ENCODE measurements at regions not wholly inside any gene's neighbourhood (a gene's known extent, or its start where the extent isn't known, plus 50 kb on each side); places are given as distances from the start of the nearest gene placed in this dataset.

DNA sequence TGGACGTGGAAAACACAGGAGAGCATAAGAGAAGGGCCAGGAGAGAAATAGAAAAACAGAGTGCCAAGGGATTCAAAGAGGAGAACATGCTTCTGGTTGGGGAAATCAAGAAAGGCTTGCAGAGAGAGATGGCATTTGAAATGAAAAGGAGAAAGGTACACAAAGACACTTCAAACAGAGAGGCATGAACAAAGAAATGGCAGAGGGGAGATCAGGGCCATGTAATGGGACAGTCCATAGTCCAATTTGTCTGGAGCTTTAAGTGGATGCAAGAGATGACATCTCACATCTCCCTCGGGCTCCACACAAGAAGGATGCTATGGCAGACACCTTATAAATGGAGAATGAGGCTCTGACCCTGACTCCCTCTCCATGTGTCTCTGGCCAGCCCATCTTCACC, 331.1 kb downstream of the MLLT3 start:
- Histone ChIP-seq H3K4me3 (ENCODE audit: low read length in 2 of 2) (no peak overlapping the region), H3K27me3 (ENCODE audit: control insufficient read depth in 1 of 2, insufficient read depth in 2 of 2, low read length in 2 of 2) (no peaks in the 10 kb centered on the region), H3K9me3 (ENCODE audit: control insufficient read depth in 2 of 2, low read length in 2 of 2) (peaks cover 2 to 3% of the 10 kb centered on the region in 2 donors), H3K9ac (ENCODE audit: low read length in 2 of 2) (no peak overlapping the region), H3K4me1 (ENCODE audit: control insufficient read depth, insufficient read depth, low read length) (no peaks in the 10 kb centered on the region), H3K27ac (ENCODE audit: low read length) (no peak overlapping the region), H3K36me3 (ENCODE audit: control insufficient read depth in 2 of 2, insufficient read depth in 2 of 2, low read length in 2 of 2) (no peaks in the 10 kb centered on the region)

DNA sequence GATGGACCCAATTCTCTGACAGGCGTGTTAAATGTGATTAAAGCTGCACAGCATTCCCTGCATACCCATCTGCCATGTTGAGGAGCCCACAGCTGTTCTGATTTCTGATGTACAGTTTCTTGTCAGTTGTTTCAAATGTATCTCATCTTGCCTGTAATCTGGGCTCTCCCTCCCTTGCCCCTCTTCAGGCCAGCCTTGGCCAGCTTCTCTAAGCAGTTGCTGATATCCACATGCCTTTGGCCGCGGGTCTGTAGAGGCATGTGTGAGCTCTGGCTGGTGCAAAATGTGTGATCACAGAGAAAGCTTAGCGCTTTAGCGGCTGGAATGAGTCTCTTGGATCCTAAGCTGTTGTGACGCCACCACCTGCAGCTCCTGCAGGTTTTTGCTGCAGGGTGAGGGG, 332.0 kb downstream of the MLLT3 start:
- Histone ChIP-seq H3K9me3 (ENCODE audit: control insufficient read depth in 2 of 2, low read length in 2 of 2) (peaks cover 2 to 6% of the 10 kb centered on the region in 2 donors), H3K36me3 (ENCODE audit: control insufficient read depth in 2 of 2, insufficient read depth in 2 of 2, low read length in 2 of 2) (no peaks in the 10 kb centered on the region), H3K4me1 (ENCODE audit: control insufficient read depth, insufficient read depth, low read length) (no peaks in the 10 kb centered on the region), H3K27me3 (ENCODE audit: control insufficient read depth in 1 of 2, insufficient read depth in 2 of 2, low read length in 2 of 2) (no peaks in the 10 kb centered on the region), H3K9ac (ENCODE audit: low read length in 2 of 2) (no peak overlapping the region), H3K27ac (ENCODE audit: low read length) (no peak overlapping the region), H3K4me3 (ENCODE audit: low read length in 2 of 2) (no peak overlapping the region)

DNA sequence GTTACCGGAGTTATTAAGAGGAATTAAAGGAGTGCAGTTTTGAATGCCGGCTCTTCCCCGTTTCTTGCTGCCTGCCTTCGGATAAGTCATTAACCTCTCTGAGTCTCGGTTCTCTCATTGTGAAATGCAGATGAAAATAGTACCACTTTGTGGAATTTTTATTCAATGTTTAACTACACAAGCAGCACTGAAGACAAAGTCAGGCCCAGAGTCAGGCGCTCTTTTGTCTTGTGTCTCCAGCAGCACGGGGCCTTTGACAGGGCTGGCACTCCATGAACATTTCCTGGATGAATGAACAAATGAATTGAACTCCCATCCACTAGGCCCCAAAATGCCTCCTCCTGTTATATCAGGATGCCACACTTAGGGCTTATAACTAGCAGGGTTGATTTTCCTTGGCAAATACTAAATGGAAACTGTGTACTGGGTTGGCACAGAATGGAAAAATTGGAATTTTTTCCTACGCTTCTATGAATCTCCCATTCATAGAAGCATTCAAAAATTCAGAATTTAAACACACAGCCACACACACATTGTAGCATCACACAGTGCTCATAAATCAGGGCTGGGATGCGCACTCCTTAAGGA, 332.8 kb downstream of the MLLT3 start:
- Histone ChIP-seq H3K4me3 (ENCODE audit: low read length in 2 of 2) (no peak overlapping the region), H3K9me3 (ENCODE audit: control insufficient read depth in 2 of 2, low read length in 2 of 2) (peaks cover 2 to 6% of the 10 kb centered on the region in 2 donors), H3K9ac (ENCODE audit: low read length in 2 of 2) (no peak overlapping the region), H3K36me3 (ENCODE audit: control insufficient read depth in 2 of 2, insufficient read depth in 2 of 2, low read length in 2 of 2) (no peaks in the 10 kb centered on the region), H3K4me1 (ENCODE audit: control insufficient read depth, insufficient read depth, low read length) (no peaks in the 10 kb centered on the region), H3K27me3 (ENCODE audit: control insufficient read depth in 1 of 2, insufficient read depth in 2 of 2, low read length in 2 of 2) (no peaks in the 10 kb centered on the region), H3K27ac (ENCODE audit: low read length) (no peak overlapping the region)

DNA sequence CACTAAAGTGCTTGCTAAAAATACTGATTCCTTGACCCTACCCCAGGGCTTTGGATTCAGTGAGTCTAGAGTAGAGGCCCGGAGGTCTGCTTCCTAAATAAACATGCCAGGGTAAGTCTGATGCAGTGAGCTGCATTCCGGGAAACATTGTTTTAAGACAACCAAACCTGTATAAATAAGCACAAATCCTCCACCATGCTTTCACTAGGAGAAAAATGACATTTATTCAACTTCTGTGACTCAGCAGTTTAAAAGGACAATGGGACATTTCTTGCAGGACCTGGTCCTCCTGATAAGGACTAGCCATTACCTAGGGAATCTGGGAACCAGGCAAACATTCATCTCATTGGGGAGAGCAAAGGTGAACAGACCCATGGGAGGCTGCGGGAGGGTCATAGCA, 335.3 kb downstream of the MLLT3 start:
- Histone ChIP-seq H3K9ac (ENCODE audit: low read length in 2 of 2) (no peak overlapping the region), H3K9me3 (ENCODE audit: control insufficient read depth in 2 of 2, low read length in 2 of 2) (peaks cover 2 to 6% of the 10 kb centered on the region in 2 donors), H3K27ac (ENCODE audit: low read length) (no peak overlapping the region), H3K4me3 (ENCODE audit: low read length in 2 of 2) (no peak overlapping the region), H3K27me3 (ENCODE audit: control insufficient read depth in 1 of 2, insufficient read depth in 2 of 2, low read length in 2 of 2) (no peaks in the 10 kb centered on the region), H3K4me1 (ENCODE audit: control insufficient read depth, insufficient read depth, low read length) (no peaks in the 10 kb centered on the region), H3K36me3 (ENCODE audit: control insufficient read depth in 2 of 2, insufficient read depth in 2 of 2, low read length in 2 of 2) (no peaks in the 10 kb centered on the region)

DNA sequence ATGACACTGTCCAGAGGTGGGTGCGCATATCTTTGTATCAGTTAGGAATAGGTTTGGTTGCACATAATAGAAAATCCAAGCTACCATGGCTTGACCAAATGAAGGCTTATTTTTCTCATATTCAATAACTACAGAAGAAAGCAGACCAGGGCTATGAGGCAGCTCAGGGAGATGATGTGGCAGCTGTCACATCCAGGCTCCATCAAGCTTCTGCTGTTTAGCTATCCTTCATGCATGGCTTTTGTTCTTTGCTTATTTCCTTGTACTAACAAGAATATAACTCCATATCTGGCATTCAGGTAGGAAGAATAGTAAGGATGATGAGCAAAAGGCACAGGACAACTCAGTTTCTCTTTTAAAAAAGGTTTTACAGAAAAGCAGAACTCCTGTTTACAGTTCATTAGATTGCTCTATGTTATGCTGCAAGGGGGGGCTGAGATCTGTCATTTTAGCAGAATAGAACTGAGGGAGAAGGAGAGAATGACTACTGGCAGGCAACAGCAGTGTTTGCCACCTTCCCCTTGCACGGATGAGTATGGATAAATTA, 336.1 kb downstream of the MLLT3 start:
- H3K27me3 ChIP-seq (ENCODE audit: control insufficient read depth in 1 of 2, insufficient read depth in 2 of 2, low read length in 2 of 2), result no peaks in the 10 kb centered on the region
- no peak overlapping the region for H3K4me3 ChIP-seq (ENCODE audit: low read length in 2 of 2)
- H3K9me3 ChIP-seq (ENCODE audit: control insufficient read depth in 2 of 2, low read length in 2 of 2), result peaks cover 2 to 6% of the 10 kb centered on the region in 2 donors
- H3K27ac ChIP-seq (ENCODE audit: low read length), result no peak overlapping the region
- H3K36me3 ChIP-seq (ENCODE audit: control insufficient read depth in 2 of 2, insufficient read depth in 2 of 2, low read length in 2 of 2), result no peaks in the 10 kb centered on the region
- no peaks in the 10 kb centered on the region for H3K4me1 ChIP-seq (ENCODE audit: control insufficient read depth, insufficient read depth, low read length)
- H3K9ac ChIP-seq (ENCODE audit: low read length in 2 of 2), result no peak overlapping the region

DNA sequence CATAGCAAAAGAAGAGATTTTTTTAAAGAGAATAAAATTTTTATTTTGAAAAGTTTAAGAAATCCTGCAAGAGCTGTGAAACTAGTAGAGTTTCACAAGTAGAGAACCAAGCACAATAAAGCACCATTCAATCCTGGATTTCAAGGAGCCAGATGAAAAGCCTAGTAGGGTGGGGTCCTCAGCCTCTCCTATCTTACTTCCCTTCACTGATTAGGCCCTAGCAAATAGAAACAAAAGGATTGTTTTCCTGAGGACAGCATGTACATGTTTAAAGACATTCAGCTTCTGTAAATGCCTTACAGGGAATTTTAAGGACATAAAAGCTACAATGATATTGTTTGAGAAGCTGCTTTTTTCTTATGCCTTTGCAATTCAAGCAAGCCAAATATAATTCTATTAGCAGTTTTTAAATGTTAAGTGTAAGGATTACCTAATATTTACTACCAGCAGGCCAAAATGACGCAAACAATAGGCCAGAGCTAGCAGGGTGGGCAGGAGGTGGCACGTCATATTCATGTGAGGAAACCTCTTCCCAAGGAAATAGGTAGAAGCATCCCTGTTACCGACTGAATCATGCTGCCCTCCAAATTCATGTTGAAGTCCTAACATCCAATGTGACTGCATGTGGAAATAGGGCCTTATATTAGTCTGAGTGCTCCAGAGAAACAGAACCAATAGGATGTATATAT, 337.6 kb downstream of the MLLT3 start:
- Histone ChIP-seq H3K36me3 (ENCODE audit: control insufficient read depth in 2 of 2, insufficient read depth in 2 of 2, low read length in 2 of 2) (no peaks in the 10 kb centered on the region), H3K4me1 (ENCODE audit: control insufficient read depth, insufficient read depth, low read length) (no peaks in the 10 kb centered on the region), H3K27me3 (ENCODE audit: control insufficient read depth in 1 of 2, insufficient read depth in 2 of 2, low read length in 2 of 2) (no peaks in the 10 kb centered on the region), H3K27ac (ENCODE audit: low read length) (no peak overlapping the region), H3K9ac (ENCODE audit: low read length in 2 of 2) (no peak overlapping the region), H3K4me3 (ENCODE audit: low read length in 2 of 2) (no peak overlapping the region), H3K9me3 (ENCODE audit: control insufficient read depth in 2 of 2, low read length in 2 of 2) (peaks cover 2 to 6% of the 10 kb centered on the region in 2 donors)

DNA sequence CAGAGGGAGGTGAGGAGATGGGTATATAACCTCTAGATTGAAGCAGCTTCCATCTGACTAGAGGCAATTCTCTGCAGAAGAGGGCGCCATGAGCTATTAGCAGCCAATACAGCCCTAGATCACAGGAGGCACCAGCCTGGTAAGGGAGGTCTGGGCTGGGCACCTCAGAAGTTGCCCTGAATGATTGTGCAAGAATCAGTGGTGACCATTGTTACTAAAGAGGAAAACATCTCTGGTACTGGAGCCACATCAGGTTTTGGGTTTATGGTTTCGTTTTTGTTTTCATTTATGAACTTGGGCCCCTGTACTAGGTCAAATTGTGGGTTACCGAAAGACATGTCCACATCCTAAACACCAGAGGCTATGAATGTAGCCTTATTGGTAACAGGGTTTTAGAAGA, 342.0 kb downstream of the MLLT3 start:
- Histone ChIP-seq H3K27ac (ENCODE audit: low read length) (no peak overlapping the region), H3K4me1 (ENCODE audit: control insufficient read depth, insufficient read depth, low read length) (no peaks in the 10 kb centered on the region), H3K4me3 (ENCODE audit: low read length in 2 of 2) (no peak overlapping the region), H3K9ac (ENCODE audit: low read length in 2 of 2) (no peak overlapping the region), H3K36me3 (ENCODE audit: control insufficient read depth in 2 of 2, insufficient read depth in 2 of 2, low read length in 2 of 2) (no peaks in the 10 kb centered on the region), H3K9me3 (ENCODE audit: control insufficient read depth in 2 of 2, low read length in 2 of 2) (no peaks in the 10 kb centered on the region), H3K27me3 (ENCODE audit: control insufficient read depth in 1 of 2, insufficient read depth in 2 of 2, low read length in 2 of 2) (no peaks in the 10 kb centered on the region)

DNA sequence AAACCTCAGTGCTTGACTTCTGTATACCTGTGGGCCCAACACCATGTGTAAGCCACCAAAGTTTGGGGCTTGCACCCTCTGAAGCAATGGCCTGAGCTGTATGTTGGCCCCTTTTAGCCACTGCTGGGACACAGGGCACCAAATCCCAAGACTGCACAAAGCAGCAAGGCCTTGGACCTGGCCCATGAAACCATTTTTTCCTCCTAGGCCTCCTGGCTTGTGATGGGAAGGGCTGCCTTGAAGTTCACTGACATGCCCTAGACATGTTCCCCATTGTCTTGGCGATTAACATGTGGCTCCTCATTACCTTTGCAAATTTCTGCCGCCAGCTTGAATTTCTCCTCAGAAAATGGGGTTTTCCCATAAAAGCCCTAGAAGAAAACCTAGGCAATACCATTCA, 345.5 kb downstream of the MLLT3 start:
- Histone ChIP-seq H3K4me3 (ENCODE audit: low read length in 2 of 2) (no peak overlapping the region), H3K9me3 (ENCODE audit: control insufficient read depth in 2 of 2, low read length in 2 of 2) (peaks cover 0 to 3% of the 10 kb centered on the region in 2 donors), H3K27me3 (ENCODE audit: control insufficient read depth in 1 of 2, insufficient read depth in 2 of 2, low read length in 2 of 2) (no peaks in the 10 kb centered on the region), H3K9ac (ENCODE audit: low read length in 2 of 2) (no peak overlapping the region), H3K36me3 (ENCODE audit: control insufficient read depth in 2 of 2, insufficient read depth in 2 of 2, low read length in 2 of 2) (no peaks in the 10 kb centered on the region), H3K4me1 (ENCODE audit: control insufficient read depth, insufficient read depth, low read length) (no peaks in the 10 kb centered on the region), H3K27ac (ENCODE audit: low read length) (no peak overlapping the region)

DNA sequence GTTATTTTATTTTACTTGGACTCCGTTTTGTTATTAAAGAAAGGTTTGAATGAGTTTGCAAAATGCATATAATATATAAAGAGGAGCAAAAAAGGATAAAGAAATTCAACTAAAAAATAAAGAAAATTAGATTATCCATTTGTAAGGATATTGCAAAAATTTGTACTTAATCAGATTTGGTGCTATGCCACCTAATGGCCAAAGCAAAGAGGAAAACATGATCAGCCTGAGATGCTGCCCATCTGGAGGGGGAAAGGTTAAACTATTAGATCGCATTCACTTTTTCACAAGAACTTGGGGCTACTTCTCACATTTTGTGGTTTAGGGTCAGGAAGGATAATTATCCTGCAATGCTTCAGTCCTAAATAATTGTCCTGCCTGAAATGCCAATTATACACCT, 350.6 kb downstream of the MLLT3 start:
- Histone ChIP-seq H3K27ac (ENCODE audit: low read length) (no peak overlapping the region), H3K9ac (ENCODE audit: low read length in 2 of 2) (no peak overlapping the region), H3K36me3 (ENCODE audit: control insufficient read depth in 2 of 2, insufficient read depth in 2 of 2, low read length in 2 of 2) (no peaks in the 10 kb centered on the region), H3K9me3 (ENCODE audit: control insufficient read depth in 2 of 2, low read length in 2 of 2) (peaks cover 0 to 3% of the 10 kb centered on the region in 2 donors), H3K4me3 (ENCODE audit: low read length in 2 of 2) (no peak overlapping the region), H3K4me1 (ENCODE audit: control insufficient read depth, insufficient read depth, low read length) (no peaks in the 10 kb centered on the region), H3K27me3 (ENCODE audit: control insufficient read depth in 1 of 2, insufficient read depth in 2 of 2, low read length in 2 of 2) (no peaks in the 10 kb centered on the region)

DNA sequence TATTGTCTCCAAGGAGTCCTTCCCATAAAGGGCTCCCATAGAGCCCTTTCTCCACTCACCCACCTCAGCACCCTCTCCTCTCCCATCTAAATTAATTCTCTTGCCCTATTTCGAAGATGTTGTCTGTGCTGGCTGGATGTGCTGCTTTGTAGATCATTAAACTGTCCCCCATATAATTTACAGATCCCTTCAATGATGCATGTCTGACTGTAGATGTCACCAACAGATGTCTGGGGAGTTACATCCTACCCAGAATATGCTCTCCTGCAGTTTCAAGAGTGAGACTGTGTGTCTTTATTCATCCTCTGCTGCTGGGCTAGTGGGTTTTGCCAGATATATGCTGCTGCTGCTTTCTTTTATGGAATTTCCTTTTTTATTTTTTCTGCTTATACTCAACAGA, 351.2 kb downstream of the MLLT3 start:
- no peaks in the 10 kb centered on the region for H3K27me3 ChIP-seq (ENCODE audit: control insufficient read depth in 1 of 2, insufficient read depth in 2 of 2, low read length in 2 of 2)
- H3K4me3 ChIP-seq (ENCODE audit: low read length in 2 of 2), result no peak overlapping the region
- H3K36me3 ChIP-seq (ENCODE audit: control insufficient read depth in 2 of 2, insufficient read depth in 2 of 2, low read length in 2 of 2), result no peaks in the 10 kb centered on the region
- no peak overlapping the region for H3K27ac ChIP-seq (ENCODE audit: low read length)
- H3K4me1 ChIP-seq (ENCODE audit: control insufficient read depth, insufficient read depth, low read length), result no peaks in the 10 kb centered on the region
- H3K9ac ChIP-seq (ENCODE audit: low read length in 2 of 2), result no peak overlapping the region
- peaks cover 0 to 3% of the 10 kb centered on the region in 2 donors for H3K9me3 ChIP-seq (ENCODE audit: control insufficient read depth in 2 of 2, low read length in 2 of 2)

DNA sequence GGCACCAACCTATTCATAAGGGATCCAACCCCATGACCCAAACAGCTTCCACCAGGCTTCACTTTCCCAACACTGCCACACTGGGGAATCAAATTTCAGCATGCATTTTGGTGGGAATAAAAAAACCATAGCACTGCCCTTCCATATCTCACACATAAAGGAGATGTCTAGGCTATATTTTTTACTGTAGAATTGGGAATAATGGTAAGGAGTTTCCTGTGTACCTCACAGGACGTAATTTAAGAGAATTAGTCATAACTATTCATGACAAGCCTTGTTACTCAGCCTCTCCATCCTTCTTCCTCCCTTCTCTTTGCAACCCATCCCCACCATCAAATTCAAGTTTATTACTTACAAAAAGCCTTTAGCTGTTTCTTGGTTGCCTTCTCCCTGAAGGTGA, 352.1 kb downstream of the MLLT3 start:
- H3K27ac ChIP-seq (ENCODE audit: low read length), result no peak overlapping the region
- peaks cover 0 to 3% of the 10 kb centered on the region in 2 donors for H3K9me3 ChIP-seq (ENCODE audit: control insufficient read depth in 2 of 2, low read length in 2 of 2)
- H3K27me3 ChIP-seq (ENCODE audit: control insufficient read depth in 1 of 2, insufficient read depth in 2 of 2, low read length in 2 of 2), result no peaks in the 10 kb centered on the region
- no peaks in the 10 kb centered on the region for H3K36me3 ChIP-seq (ENCODE audit: control insufficient read depth in 2 of 2, insufficient read depth in 2 of 2, low read length in 2 of 2)
- H3K9ac ChIP-seq (ENCODE audit: low read length in 2 of 2), result no peak overlapping the region
- no peak overlapping the region for H3K4me3 ChIP-seq (ENCODE audit: low read length in 2 of 2)
- H3K4me1 ChIP-seq (ENCODE audit: control insufficient read depth, insufficient read depth, low read length), result no peaks in the 10 kb centered on the region

Data from stomach smooth muscle (tissue), 2 donors.